ENCODE measurements at regions not wholly inside any gene's neighbourhood (a gene's known extent, or its start where the extent isn't known, plus 50 kb on each side); places are given as distances from the start of the nearest gene placed in this dataset.

- Histone ChIP-seq H3K9me2 (ENCODE audit: insufficient read depth) (no peaks in the 10 kb centered on the region), H3K4me1 (ENCODE audit: control insufficient read depth in 1 of 2, insufficient read depth in 2 of 2, low read length in 2 of 2) (no peaks in the 10 kb centered on the region), H3K4me3 (replicated peaks in 1 of 2; ENCODE audit: low read depth in 1 of 2, low read length in 2 of 2) (no peak overlapping the region), H3K4me2 (ENCODE audit: low read length) (no peak overlapping the region), H3K79me2 (ENCODE audit: insufficient read depth, low read length) (no peaks in the 10 kb centered on the region), H3K9me3 (ENCODE audit: control insufficient read depth in 1 of 2, insufficient read depth in 1 of 2, low read depth in 1 of 2, low read length in 2 of 2) (no peaks in the 10 kb centered on the region), H4K20me1 (ENCODE audit: insufficient read depth) (no peaks in the 10 kb centered on the region), H3K27ac (ENCODE audit: low read depth, low read length) (no peak overlapping the region), H2AFZ (ENCODE audit: low read depth, low read length, poor library complexity, severe bottlenecking) (no peak overlapping the region), H3K9ac (ENCODE audit: low read length) (no peak overlapping the region), H3K27me3 (ENCODE audit: insufficient read depth, low read length) (peaks cover 25% of the 10 kb centered on the region), H3K36me3 (ENCODE audit: control insufficient read depth in 1 of 2, insufficient read depth in 2 of 2, low read length in 2 of 2) (no peaks in the 10 kb centered on the region)
- DNase-seq (ENCODE audit: low read depth, low spot score) (no peak), ATAC-seq (no peak)
- no TSS peak for BruUV-seq (replicated peaks)
- TF ChIP-seq ZFX (IDR thresholded peaks at IDR 0.05) (no peak), SP1 (IDR thresholded peaks at IDR 0.05; ENCODE audit: low read depth) (no peak), ZBTB33 (IDR thresholded peaks at IDR 0.05; ENCODE audit: extremely low read depth, insufficient replicate concordance, low read length) (no peak), EZH2phosphoT487 (IDR thresholded peaks at IDR 0.05; ENCODE audit: borderline replicate concordance) (no peak), FOSL1 (IDR thresholded peaks at IDR 0.05; ENCODE audit: low read depth) (no peak), POLR2AphosphoS5 (IDR thresholded peaks at IDR 0.05; ENCODE audit: low read depth, low read length) (no peak)
- RAD21 ChIA-PET (ENCODE audit: low non-redundant PET in 1 of 2, low total read pairs in 2 of 2, uncharacterized antibody in 2 of 2, unreplicated experiment in 2 of 2), result no interaction called here
- POLR2A ChIA-PET, result no interaction called here
- CTCF ChIA-PET, result interaction anchor here (1.4 kb wide), 1 partner anchor 12 kb away, joined by 7 read pairs; no protein-coding TSS in a partner anchor
- intact Hi-C loops (cut with micrococcal nuclease), result no loop called here
These were observed 127.4 kb upstream of the GOLIM4 start for GRCh38 chr3:168223085-168223484.

GRCh38 chr3:168220556-168220955 is 124.8 kb upstream of the GOLIM4 start:
- Histone ChIP-seq H3K4me1 (ENCODE audit: control insufficient read depth in 1 of 2, insufficient read depth in 2 of 2, low read length in 2 of 2) (no peaks in the 10 kb centered on the region), H3K9me3 (ENCODE audit: control insufficient read depth in 1 of 2, insufficient read depth in 1 of 2, low read depth in 1 of 2, low read length in 2 of 2) (no peaks in the 10 kb centered on the region), H3K4me3 (replicated peaks in 1 of 2; ENCODE audit: low read depth in 1 of 2, low read length in 2 of 2) (no peak overlapping the region), H3K9ac (ENCODE audit: low read length) (no peak overlapping the region), H3K79me2 (ENCODE audit: insufficient read depth, low read length) (no peaks in the 10 kb centered on the region), H3K27ac (ENCODE audit: low read depth, low read length) (no peak overlapping the region), H2AFZ (ENCODE audit: low read depth, low read length, poor library complexity, severe bottlenecking) (no peak overlapping the region), H3K36me3 (ENCODE audit: control insufficient read depth in 1 of 2, insufficient read depth in 2 of 2, low read length in 2 of 2) (no peaks in the 10 kb centered on the region), H3K27me3 (ENCODE audit: insufficient read depth, low read length) (peaks cover 25% of the 10 kb centered on the region), H3K4me2 (ENCODE audit: low read length) (no peak overlapping the region), H4K20me1 (ENCODE audit: insufficient read depth) (no peaks in the 10 kb centered on the region), H3K9me2 (ENCODE audit: insufficient read depth) (no peaks in the 10 kb centered on the region)
- POLR2A ChIA-PET, result no interaction called here
- BruUV-seq (replicated peaks), result no TSS peak
- DNase-seq (ENCODE audit: low read depth, low spot score) (no peak), ATAC-seq (no peak)
- CTCF ChIA-PET, result no interaction called here
- RAD21 ChIA-PET (ENCODE audit: low non-redundant PET in 1 of 2, low total read pairs in 2 of 2, uncharacterized antibody in 2 of 2, unreplicated experiment in 2 of 2), result no interaction called here
- intact Hi-C loops (cut with micrococcal nuclease), result no loop called here
- TF ChIP-seq EGR1 (IDR thresholded peaks at IDR 0.05; ENCODE audit: low read depth) (no peak), CBX3 (IDR thresholded peaks at IDR 0.05; ENCODE audit: low read depth) (no peak), CTCF (IDR thresholded peaks at IDR 0.05 in 2 of 3, conservative IDR thresholded peaks at IDR 0.05 in 1 of 3; ENCODE audit: borderline replicate concordance in 1 of 3, insufficient read depth in 1 of 3, low read depth in 2 of 3, low read length in 2 of 3) (no peak), POLR2A (IDR thresholded peaks at IDR 0.05; ENCODE audit: borderline replicate concordance, extremely low read depth, insufficient read depth, insufficient read length) (no peak), POLR2AphosphoS5 (IDR thresholded peaks at IDR 0.05; ENCODE audit: low read depth, low read length) (no peak), FOSL1 (IDR thresholded peaks at IDR 0.05; ENCODE audit: low read depth) (no peak), TCF7L2 (IDR thresholded peaks at IDR 0.05; ENCODE audit: borderline replicate concordance, extremely low read depth, insufficient read depth, insufficient read length) (no peak), EZH2 (IDR thresholded peaks at IDR 0.05) (no peak), ZBTB33 (IDR thresholded peaks at IDR 0.05; ENCODE audit: extremely low read depth, insufficient replicate concordance, low read length) (no peak), ZFX (IDR thresholded peaks at IDR 0.05) (no peak), YY1 (IDR thresholded peaks at IDR 0.05; ENCODE audit: extremely low read depth, insufficient replicate concordance, low read depth, low read length) (no peak), MAX (IDR thresholded peaks at IDR 0.05) (no peak), SP1 (IDR thresholded peaks at IDR 0.05; ENCODE audit: low read depth) (no peak)
